ENCODE measurements at regions not wholly inside any gene's neighbourhood (a gene's known extent, or its start where the extent isn't known, plus 50 kb on each side); places are given as distances from the start of the nearest gene placed in this dataset.
A peak's percentile ranks its signal among the peaks of the same experiment; 100 is the strongest.

- Histone ChIP-seq H2AFZ (ENCODE audit: low read depth, low read length) (no peak overlapping the region), H3K36me3 (replicated peaks; ENCODE audit: low read depth, low read length) (no peaks in the 10 kb centered on the region), H3K27me3 (ENCODE audit: low read depth, low read length) (no peaks in the 10 kb centered on the region), H3K27ac (ENCODE audit: low read length) (no peak overlapping the region), H3K4me3 (ENCODE audit: low read length) (no peak overlapping the region), H3K4me1 (ENCODE audit: low read length) (no peaks in the 10 kb centered on the region), H4K20me1 (ENCODE audit: insufficient read depth, low read length) (no peaks in the 10 kb centered on the region), H3K9ac (ENCODE audit: low read length) (no peak overlapping the region), H3K9me3 (ENCODE audit: insufficient read depth, low read length) (no peaks in the 10 kb centered on the region), H3K79me2 (ENCODE audit: low read length) (no peaks in the 10 kb centered on the region), H3K4me2 (ENCODE audit: low read length) (no peak overlapping the region)
- no peak for TF ChIP-seq EZH2phosphoT487 (IDR thresholded peaks at IDR 0.05; ENCODE audit: low read depth)
- no peak for TF ChIP-seq CTCF (IDR thresholded peaks at IDR 0.05; ENCODE audit: low read depth, low read length)
These were observed 1269.7 kb downstream of the FSTL5 start for GRCh38 chr4:160894128-160894527.

GRCh38 chr4:160894809-160895208, 1269.0 kb downstream of the FSTL5 start:
- no peaks in the 10 kb centered on the region for H3K9me3 ChIP-seq (ENCODE audit: insufficient read depth, low read length)
- H3K27ac ChIP-seq (ENCODE audit: low read length) = no peak overlapping the region
- no peak overlapping the region for H3K9ac ChIP-seq (ENCODE audit: low read length)
- TF ChIP-seq EZH2phosphoT487 (IDR thresholded peaks at IDR 0.05; ENCODE audit: low read depth) (no peak), CTCF (IDR thresholded peaks at IDR 0.05; ENCODE audit: low read depth, low read length) (no peak)
- no peaks in the 10 kb centered on the region for H3K36me3 ChIP-seq (replicated peaks; ENCODE audit: low read depth, low read length)
- no peaks in the 10 kb centered on the region for H3K4me1 ChIP-seq (ENCODE audit: low read length)
- no peaks in the 10 kb centered on the region for H3K27me3 ChIP-seq (ENCODE audit: low read depth, low read length)
- no peak overlapping the region for H3K4me2 ChIP-seq (ENCODE audit: low read length)
- no peak overlapping the region for H3K4me3 ChIP-seq (ENCODE audit: low read length)
- H3K79me2 ChIP-seq (ENCODE audit: low read length) = no peaks in the 10 kb centered on the region
- no peak overlapping the region for H2AFZ ChIP-seq (ENCODE audit: low read depth, low read length)
- H4K20me1 ChIP-seq (ENCODE audit: insufficient read depth, low read length) = no peaks in the 10 kb centered on the region

- Histone ChIP-seq H3K36me3 (replicated peaks; ENCODE audit: low read depth, low read length) (no peaks in the 10 kb centered on the region), H3K9ac (ENCODE audit: low read length) (no peak overlapping the region), H3K79me2 (ENCODE audit: low read length) (no peaks in the 10 kb centered on the region), H3K27me3 (ENCODE audit: low read depth, low read length) (no peaks in the 10 kb centered on the region), H3K4me2 (ENCODE audit: low read length) (no peak overlapping the region), H3K27ac (ENCODE audit: low read length) (no peak overlapping the region), H2AFZ (ENCODE audit: low read depth, low read length) (no peak overlapping the region), H3K9me3 (ENCODE audit: insufficient read depth, low read length) (no peaks in the 10 kb centered on the region), H4K20me1 (ENCODE audit: insufficient read depth, low read length) (no peaks in the 10 kb centered on the region), H3K4me3 (ENCODE audit: low read length) (no peak overlapping the region), H3K4me1 (ENCODE audit: low read length) (no peaks in the 10 kb centered on the region)
- TF ChIP-seq CTCF (IDR thresholded peaks at IDR 0.05; ENCODE audit: low read depth, low read length) = no peak
- TF ChIP-seq EZH2phosphoT487 (IDR thresholded peaks at IDR 0.05; ENCODE audit: low read depth) = no peak
These were observed 1236.5 kb downstream of the FSTL5 start for GRCh38 chr4:160927311-160927710.

- no peaks in the 10 kb centered on the region for H3K27me3 ChIP-seq (ENCODE audit: low read depth, low read length)
- H3K36me3 ChIP-seq (replicated peaks; ENCODE audit: low read depth, low read length) = no peaks in the 10 kb centered on the region
- 0 out of 2 replicates have a peak overlapping the region, but pooled peaks have one; percentile 37 for H2AFZ ChIP-seq (ENCODE audit: low read depth, low read length)
- H3K9me3 ChIP-seq (ENCODE audit: insufficient read depth, low read length) = no peaks in the 10 kb centered on the region
- H3K4me2 ChIP-seq (ENCODE audit: low read length) = no peak overlapping the region
- no peaks in the 10 kb centered on the region for H4K20me1 ChIP-seq (ENCODE audit: insufficient read depth, low read length)
- H3K9ac ChIP-seq (ENCODE audit: low read length) = no peak overlapping the region
- no peaks in the 10 kb centered on the region for H3K4me1 ChIP-seq (ENCODE audit: low read length)
- no peaks in the 10 kb centered on the region for H3K79me2 ChIP-seq (ENCODE audit: low read length)
- no peak overlapping the region for H3K4me3 ChIP-seq (ENCODE audit: low read length)
- H3K27ac ChIP-seq (ENCODE audit: low read length) = no peak overlapping the region
- TF ChIP-seq EZH2phosphoT487 (IDR thresholded peaks at IDR 0.05; ENCODE audit: low read depth) (no peak), CTCF (IDR thresholded peaks at IDR 0.05; ENCODE audit: low read depth, low read length) (no peak)
These were observed 1235.3 kb downstream of the FSTL5 start for GRCh38 chr4:160928482-160928881.

Measured in OCI-LY3 (cell line).